Ishikawa (cell line): ENCODE measurements at regions not wholly inside any gene's neighbourhood (a gene's known extent, or its start where the extent isn't known, plus 50 kb on each side); places are given as distances from the start of the nearest gene placed in this dataset.

Source experiments
- CEBPB ChIP-seq: IDR thresholded peaks from 2 replicates; pipeline ENCODE4 v1.6.1; 2012
- CREB1 ChIP-seq: IDR thresholded peaks from 2 replicates; pipeline ENCODE4 v1.6.1; 2012; ENCODE audit warnings: low read depth
- EGR1 ChIP-seq: IDR thresholded peaks from 2 replicates; pipeline ENCODE4 v1.6.1; 2012
- EP300 ChIP-seq: IDR thresholded peaks from 2 replicates; pipeline ENCODE4 v1.6.1; 2012; ENCODE audit warnings: borderline replicate concordance
- FOXM1 ChIP-seq: IDR thresholded peaks from 2 replicates; pipeline ENCODE4 v1.6.1; 2012; ENCODE audit warnings: low read depth, borderline replicate concordance
- NFIC ChIP-seq: IDR thresholded peaks from 2 replicates; pipeline ENCODE4 v1.6.1; 2012
- RAD21 ChIP-seq: IDR thresholded peaks from 2 replicates; pipeline ENCODE4 v1.6.1; 2012; ENCODE audit warnings: low read depth
- REST ChIP-seq: IDR thresholded peaks from 2 replicates; pipeline ENCODE4 v1.6.1; 2012; ENCODE audit warnings: low read depth, mild to moderate bottlenecking
- TAF1 ChIP-seq: IDR thresholded peaks from 2 replicates; pipeline ENCODE4 v1.6.1; 2012; ENCODE audit warnings: low read depth, mild to moderate bottlenecking
- USF1 ChIP-seq: IDR thresholded peaks from 2 replicates; pipeline ENCODE4 v1.6.1; 2012
- YY1 ChIP-seq: IDR thresholded peaks from 2 replicates; pipeline ENCODE4 v1.6.1; 2012; ENCODE audit warnings: low read depth
- TF ChIP-seq, protein P1 (sequence below): IDR thresholded peaks from 2 replicates; pipeline ENCODE4 v1.6.1; 2012

DNA sequence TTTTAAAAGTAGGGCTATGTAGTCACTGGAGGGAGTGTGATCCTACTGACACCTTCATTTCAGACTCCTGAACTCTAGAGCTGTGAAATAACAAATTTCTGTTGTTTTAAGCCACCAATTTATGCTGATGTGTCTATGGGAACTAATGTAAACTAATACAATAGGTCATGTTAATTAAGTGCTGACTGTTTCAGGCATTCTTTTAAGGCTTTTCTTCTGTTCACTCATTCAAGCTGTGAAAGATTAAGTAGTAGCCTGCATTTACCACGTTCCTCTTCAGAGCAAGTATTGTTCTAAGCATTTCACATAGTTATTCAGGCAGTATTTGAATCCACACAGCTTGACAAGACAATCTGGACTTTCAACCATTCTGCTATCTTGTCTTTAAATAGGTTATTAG, 1135.0 kb downstream of the SLITRK1 start:
- TF ChIP-seq CREB1 (no peak), REST (no peak), TAF1 (no peak), EGR1 (no peak), RAD21 (no peak), EP300 (no peak), USF1 (no peak), YY1 (no peak), FOXM1 (no peak), CEBPB (no peak), NFIC (no peak)
- TF ChIP-seq, protein P1, sequence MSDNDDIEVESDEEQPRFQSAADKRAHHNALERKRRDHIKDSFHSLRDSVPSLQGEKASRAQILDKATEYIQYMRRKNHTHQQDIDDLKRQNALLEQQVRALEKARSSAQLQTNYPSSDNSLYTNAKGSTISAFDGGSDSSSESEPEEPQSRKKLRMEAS, result no peak
